ENCODE measurements at regions not wholly inside any gene's neighbourhood (a gene's known extent, or its start where the extent isn't known, plus 50 kb on each side); places are given as distances from the start of the nearest gene placed in this dataset.

DNA sequence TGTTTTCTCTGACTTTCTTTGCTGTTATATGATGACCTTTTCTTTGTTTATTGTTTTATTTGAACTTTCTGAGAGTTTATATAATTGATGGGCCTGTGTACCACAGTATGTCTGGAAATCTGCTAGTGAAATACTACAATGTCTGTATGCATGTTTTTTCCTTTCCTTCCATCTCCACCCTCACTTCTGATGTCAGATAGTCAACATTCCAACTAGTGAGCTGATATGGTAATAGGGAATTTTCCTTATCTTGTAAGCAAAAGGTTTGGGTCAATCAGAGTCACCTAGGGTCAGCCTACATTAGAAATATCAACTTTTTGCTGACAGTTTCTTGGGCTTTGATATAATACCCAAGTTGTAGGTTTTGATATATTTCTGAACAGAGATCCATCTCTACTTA is 103.2 kb downstream of the MAT2B start:
- peaks cover 0 to 1% (median 0%) of the 10 kb centered on the region in 3 donors for H3K4me1 Mint-ChIP-seq
- H3K27ac Mint-ChIP-seq = no peak overlapping the region
- H3K4me3 Mint-ChIP-seq = no peak overlapping the region
- H3K9me3 Mint-ChIP-seq = peaks cover 0 to 1% (median 0%) of the 10 kb centered on the region in 3 donors
- H3K27me3 Mint-ChIP-seq = peaks cover 1% of the 10 kb centered on the region
- no peaks in the 10 kb centered on the region for H3K36me3 Mint-ChIP-seq

DNA sequence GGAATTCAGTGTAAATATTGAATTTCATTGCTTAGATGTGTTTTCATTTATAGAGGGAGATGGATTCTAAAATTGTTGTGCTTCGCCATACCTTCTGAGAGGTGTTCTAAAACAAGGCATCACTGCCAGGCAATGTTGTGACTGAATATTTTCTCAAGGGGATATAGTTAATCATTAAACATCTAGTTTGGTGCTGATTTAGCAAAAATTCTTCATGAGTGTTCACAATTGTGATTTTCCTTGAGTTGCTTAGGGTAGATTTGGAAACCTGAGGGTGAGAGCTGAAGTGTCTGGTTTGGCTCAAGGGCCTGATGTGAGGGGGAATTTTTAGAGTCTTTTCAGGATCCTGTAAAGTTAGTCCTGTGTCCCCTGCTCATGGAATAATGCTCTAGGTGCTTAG is 104.5 kb downstream of the MAT2B start:
- no peaks in the 10 kb centered on the region for H3K36me3 Mint-ChIP-seq
- no peak overlapping the region for H3K27ac Mint-ChIP-seq
- no peak overlapping the region for H3K4me3 Mint-ChIP-seq
- no peaks in the 10 kb centered on the region for H3K27me3 Mint-ChIP-seq
- H3K9me3 Mint-ChIP-seq = peaks cover 0 to 1% (median 0%) of the 10 kb centered on the region in 3 donors
- peaks cover 0 to 1% (median 0%) of the 10 kb centered on the region in 3 donors for H3K4me1 Mint-ChIP-seq

DNA sequence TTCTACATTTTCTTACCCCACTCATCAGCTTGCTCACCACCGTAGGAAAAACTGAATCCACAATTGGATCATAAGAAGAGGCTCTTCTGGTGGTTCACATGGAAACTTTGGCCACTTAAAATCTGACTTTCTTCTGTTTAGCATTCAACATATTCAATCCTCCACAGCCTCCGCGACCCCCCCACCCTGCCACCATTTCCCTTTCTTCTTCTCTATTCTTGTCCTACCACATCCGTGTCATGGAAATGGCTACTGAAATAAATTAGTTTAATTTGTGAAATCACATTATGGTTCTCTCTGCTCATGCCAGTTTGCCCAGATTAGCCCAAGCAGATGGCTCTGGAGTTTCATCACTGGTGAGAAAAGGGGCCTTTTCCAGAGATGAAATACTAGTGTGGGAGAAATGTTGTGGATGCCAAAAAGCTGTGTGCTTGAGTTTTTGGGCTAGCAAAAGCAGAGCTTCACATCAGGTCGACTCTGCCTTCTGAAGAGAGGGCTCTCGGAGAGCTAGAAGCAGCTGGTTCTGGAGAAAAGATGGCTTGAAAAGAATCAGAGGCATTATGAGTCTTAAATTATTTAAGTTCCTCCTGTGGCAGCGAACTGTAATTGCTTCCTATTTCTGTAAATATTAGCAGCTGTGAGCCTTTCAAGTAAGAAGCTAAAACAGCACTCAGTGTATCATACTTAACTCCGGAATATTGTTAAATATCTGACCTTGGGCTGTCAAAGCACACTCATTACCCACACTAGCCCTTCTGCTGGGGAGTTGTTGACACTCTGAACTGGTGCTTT is 107.1 kb downstream of the MAT2B start:
- Mint-ChIP-seq H3K4me3 (no peak overlapping the region), H3K27ac (peak overlapping the region in 1 of 3 donors; percentile 5), H3K4me1 (peaks cover 0 to 1% (median 0%) of the 10 kb centered on the region in 3 donors), H3K27me3 (no peaks in the 10 kb centered on the region), H3K9me3 (peaks cover 0 to 1% (median 0%) of the 10 kb centered on the region in 3 donors), H3K36me3 (no peaks in the 10 kb centered on the region)

DNA sequence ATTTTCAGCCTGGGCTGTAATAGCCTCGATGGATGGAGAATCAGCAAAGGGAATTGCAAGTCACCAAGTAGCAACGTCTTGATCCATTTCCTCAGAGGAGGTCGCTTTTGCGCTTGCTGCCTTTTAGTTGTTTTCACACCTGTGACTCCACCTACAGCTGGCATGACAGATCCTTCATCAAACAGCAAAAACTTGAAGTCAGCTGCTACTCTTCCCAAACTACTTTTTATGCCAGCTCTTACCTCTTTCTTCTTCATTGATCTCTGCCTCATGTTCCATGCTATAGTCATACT is 107.7 kb downstream of the MAT2B start:
- no peaks in the 10 kb centered on the region for H3K36me3 Mint-ChIP-seq
- no peaks in the 10 kb centered on the region for H3K27me3 Mint-ChIP-seq
- peaks cover 0 to 1% (median 0%) of the 10 kb centered on the region in 3 donors for H3K9me3 Mint-ChIP-seq
- peaks cover 0 to 1% (median 0%) of the 10 kb centered on the region in 3 donors for H3K4me1 Mint-ChIP-seq
- H3K27ac Mint-ChIP-seq = no peak overlapping the region
- H3K4me3 Mint-ChIP-seq = no peak overlapping the region

DNA sequence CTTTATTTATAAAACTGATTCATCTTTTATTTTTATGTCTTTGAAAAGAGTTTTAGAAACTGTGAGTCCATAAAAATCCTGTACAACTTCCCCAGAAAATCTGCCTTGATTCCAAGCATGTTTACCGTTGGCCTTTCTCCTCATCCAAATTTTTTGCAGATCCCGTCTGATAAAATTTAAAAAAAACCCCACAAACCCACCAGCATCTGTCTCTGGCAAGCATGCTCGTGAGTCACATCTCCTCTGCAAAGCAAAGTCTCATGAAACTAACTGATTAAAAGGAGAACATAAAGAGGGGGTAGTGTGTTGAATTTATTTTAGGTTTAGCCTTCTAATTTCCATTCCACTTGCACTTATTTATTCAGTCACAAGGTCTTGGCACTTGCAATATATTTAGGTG is 109.4 kb downstream of the MAT2B start:
- no peaks in the 10 kb centered on the region for H3K9me3 Mint-ChIP-seq
- peaks cover 0 to 1% (median 0%) of the 10 kb centered on the region in 3 donors for H3K4me1 Mint-ChIP-seq
- H3K27me3 Mint-ChIP-seq = peaks cover under 1% of the 10 kb centered on the region
- no peak overlapping the region for H3K4me3 Mint-ChIP-seq
- no peaks in the 10 kb centered on the region for H3K36me3 Mint-ChIP-seq
- H3K27ac Mint-ChIP-seq = no peak overlapping the region

DNA sequence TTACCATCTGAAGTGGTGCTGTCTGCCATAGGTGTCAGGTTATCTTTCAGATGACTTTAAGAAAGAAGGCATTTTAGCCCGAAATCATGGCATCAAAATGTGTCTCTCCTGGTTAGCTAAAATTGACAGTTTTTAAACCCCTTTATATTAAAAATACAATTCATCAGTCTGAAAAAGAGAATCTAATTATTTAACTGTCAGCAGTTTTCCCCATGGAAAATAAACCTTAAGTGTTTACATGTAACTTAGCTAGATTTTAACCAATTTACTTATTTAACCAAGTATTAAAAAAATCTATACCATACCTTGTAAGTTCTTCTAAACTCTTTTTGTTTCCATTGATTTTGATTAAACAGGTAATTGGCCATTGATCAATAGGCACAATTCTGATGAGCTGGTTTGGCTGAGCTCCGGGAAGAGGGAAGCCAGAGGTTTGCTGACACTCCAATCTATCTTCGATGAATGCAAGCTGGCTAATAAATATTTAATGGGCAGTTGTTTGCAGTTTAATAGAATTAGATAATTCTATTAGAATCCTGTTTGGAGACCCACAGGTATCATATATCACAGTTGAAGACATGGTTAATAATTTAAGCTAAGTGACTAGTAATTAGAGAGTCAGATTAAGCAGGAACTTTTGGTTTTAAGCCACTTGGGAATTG is 114.0 kb downstream of the MAT2B start:
- Mint-ChIP-seq H3K27me3 (peaks cover 1% of the 10 kb centered on the region), H3K9me3 (no peaks in the 10 kb centered on the region), H3K4me3 (no peak overlapping the region), H3K4me1 (no peaks in the 10 kb centered on the region), H3K27ac (no peak overlapping the region), H3K36me3 (no peaks in the 10 kb centered on the region)

DNA sequence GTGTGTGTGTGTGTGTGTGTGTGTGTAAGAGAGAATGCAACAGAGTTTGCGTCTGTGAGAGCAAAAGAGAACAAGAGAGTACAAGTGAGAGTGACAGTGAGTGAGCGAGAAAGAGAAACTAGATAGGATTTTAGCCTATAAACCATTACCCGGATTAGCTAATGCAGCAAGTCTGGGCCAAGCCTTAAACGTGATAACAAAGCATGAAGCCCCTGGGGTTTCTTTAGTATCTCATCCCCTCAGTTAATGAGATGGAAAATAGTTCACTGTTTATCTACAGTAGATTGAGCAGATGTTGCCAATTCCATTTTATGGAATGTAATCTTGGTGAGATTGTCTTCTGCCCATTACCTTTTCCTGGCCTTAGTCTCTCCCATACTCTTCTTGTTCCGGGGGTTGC is 114.5 kb downstream of the MAT2B start:
- H3K4me1 Mint-ChIP-seq = no peaks in the 10 kb centered on the region
- H3K36me3 Mint-ChIP-seq = no peaks in the 10 kb centered on the region
- no peak overlapping the region for H3K27ac Mint-ChIP-seq
- H3K27me3 Mint-ChIP-seq = peaks cover 1% of the 10 kb centered on the region
- no peaks in the 10 kb centered on the region for H3K9me3 Mint-ChIP-seq
- no peak overlapping the region for H3K4me3 Mint-ChIP-seq

DNA sequence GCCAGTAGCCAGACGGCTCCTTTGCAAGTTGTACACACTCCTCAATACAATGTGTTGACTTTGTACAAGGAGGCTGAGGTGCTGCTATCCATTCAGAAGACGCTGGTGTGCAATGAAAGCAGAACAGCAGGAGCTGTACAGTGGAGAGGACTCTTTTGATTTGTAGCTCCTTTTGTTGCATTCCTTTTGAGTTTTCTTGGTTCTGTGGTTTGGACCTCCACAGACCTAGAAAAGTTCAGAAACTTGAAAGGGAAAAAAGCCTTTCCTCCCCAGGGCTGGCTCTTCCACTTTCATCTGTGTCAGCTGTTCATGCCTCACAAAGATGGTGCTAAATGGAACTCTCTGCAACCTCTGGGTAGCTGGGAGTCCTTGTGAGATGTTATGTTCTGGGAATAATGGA is 117.4 kb downstream of the MAT2B start:
- no peaks in the 10 kb centered on the region for H3K9me3 Mint-ChIP-seq
- no peak overlapping the region for H3K4me3 Mint-ChIP-seq
- H3K4me1 Mint-ChIP-seq = no peaks in the 10 kb centered on the region
- peaks cover 1% of the 10 kb centered on the region for H3K27me3 Mint-ChIP-seq
- H3K27ac Mint-ChIP-seq = no peak overlapping the region
- no peaks in the 10 kb centered on the region for H3K36me3 Mint-ChIP-seq

DNA sequence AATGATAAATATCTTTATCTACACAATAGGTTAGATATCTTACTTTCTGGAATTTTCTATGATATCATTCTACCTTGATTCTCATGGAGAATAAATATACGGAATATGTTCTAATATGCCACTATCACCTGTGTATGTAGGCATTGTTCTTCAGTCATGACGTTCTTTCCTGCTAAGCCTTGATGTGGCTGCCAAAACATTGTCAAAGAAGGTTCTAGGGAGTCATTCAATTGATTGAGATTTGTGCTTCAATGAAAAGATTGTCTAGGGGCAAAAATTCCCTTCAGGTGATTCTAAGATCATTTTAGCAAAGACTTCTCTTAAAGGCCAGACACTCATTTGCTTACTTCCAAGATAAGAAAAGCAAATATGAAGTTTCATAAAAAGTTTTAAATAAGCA is 118.1 kb downstream of the MAT2B start:
- Mint-ChIP-seq H3K4me3 (no peak overlapping the region), H3K27ac (no peak overlapping the region), H3K4me1 (no peaks in the 10 kb centered on the region), H3K9me3 (no peaks in the 10 kb centered on the region), H3K36me3 (no peaks in the 10 kb centered on the region), H3K27me3 (peaks cover 3% of the 10 kb centered on the region)

DNA sequence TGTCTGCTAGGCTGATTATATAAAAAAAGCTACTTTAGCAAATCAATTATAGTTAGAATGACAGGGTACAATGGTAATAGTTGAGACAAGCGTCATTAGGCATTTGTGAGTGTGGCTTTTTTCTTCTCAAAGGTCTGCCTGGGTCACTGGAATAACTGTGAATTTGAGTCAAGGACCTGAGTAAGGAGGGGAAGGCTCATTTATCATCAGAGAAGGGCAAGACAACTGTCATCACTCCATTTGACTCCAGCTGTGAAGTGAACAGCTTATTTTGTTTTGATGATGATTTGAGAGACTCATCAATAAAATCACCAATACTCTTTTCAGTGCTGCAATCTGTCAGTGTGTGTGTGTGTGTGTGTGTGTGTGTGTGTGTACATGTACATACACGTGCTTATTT is 118.6 kb downstream of the MAT2B start:
- Mint-ChIP-seq H3K27me3 (peaks cover 3% of the 10 kb centered on the region), H3K9me3 (no peaks in the 10 kb centered on the region), H3K36me3 (no peaks in the 10 kb centered on the region), H3K4me1 (no peaks in the 10 kb centered on the region), H3K4me3 (no peak overlapping the region), H3K27ac (no peak overlapping the region)

DNA sequence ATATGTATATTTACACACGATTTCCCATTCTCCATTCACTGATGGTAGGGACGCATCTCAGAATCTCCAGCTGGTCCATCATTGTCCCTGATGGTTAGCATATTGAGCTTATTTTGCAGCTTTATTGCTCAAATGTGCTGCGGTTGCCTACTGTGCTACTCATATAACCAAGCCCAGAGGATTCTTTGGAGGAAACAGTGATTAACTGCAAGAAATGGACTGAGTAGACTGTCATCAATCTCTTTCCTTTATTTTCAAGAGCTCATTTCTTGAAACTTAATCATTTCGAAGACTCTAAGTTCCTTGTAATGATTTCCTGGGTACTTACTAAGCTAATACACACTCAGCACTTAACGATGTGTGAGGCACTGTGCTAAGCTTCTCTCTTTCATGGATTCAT is 119.0 kb downstream of the MAT2B start:
- Mint-ChIP-seq H3K27me3 (peaks cover 3% of the 10 kb centered on the region), H3K4me3 (no peak overlapping the region), H3K36me3 (no peaks in the 10 kb centered on the region), H3K27ac (no peak overlapping the region), H3K9me3 (no peaks in the 10 kb centered on the region), H3K4me1 (no peaks in the 10 kb centered on the region)

DNA sequence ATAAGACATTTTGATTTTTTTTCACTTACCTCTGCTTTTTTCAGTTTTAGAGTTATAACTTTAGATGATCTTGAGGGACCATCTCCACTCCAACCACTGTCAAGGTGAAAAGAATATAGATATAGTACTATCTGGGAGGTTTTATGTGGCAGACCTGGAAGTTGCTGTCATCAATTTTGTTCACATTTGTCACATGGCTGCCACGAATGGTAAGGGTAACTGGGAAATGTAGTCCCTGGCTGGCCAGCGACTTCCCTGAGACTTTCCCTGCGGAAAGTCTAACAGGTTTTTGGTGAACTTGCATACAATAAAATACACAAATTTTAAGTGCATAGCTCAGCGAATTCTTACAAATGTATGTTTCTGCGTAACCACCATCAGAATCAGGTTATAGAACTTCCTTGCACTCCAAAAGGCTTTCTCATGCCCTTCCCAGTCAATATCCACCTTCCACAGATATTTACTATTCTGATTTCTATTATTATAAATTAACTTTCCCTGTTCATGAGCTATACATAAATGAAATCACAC is 121.5 kb downstream of the MAT2B start:
- Mint-ChIP-seq H3K4me3 (no peak overlapping the region), H3K9me3 (no peaks in the 10 kb centered on the region), H3K27me3 (peaks cover 2% of the 10 kb centered on the region), H3K4me1 (no peaks in the 10 kb centered on the region), H3K36me3 (no peaks in the 10 kb centered on the region), H3K27ac (no peak overlapping the region)

DNA sequence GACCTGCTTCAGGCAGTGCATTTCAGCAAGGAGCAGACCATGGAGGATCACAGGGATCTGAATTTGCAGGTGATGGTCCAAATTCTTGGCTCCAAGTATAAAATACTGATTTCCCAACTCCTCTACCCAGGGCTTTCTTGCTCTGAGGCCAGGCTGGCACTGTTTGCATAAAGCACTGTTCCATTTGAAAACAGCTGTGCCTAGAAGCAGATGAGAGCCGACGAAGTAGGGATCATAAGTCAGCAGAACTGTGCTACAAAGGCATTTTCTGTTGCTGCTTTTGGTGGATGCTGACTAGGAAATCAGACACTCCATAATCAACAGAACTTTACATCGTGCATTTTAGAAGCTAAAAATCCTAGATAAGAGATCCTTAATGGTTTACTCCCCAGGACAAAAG is 126.4 kb downstream of the MAT2B start:
- no peaks in the 10 kb centered on the region for H3K36me3 Mint-ChIP-seq
- no peaks in the 10 kb centered on the region for H3K9me3 Mint-ChIP-seq
- H3K27me3 Mint-ChIP-seq = peaks cover 10% of the 10 kb centered on the region
- no peaks in the 10 kb centered on the region for H3K4me1 Mint-ChIP-seq
- no peak overlapping the region for H3K27ac Mint-ChIP-seq
- H3K4me3 Mint-ChIP-seq = no peak overlapping the region

DNA sequence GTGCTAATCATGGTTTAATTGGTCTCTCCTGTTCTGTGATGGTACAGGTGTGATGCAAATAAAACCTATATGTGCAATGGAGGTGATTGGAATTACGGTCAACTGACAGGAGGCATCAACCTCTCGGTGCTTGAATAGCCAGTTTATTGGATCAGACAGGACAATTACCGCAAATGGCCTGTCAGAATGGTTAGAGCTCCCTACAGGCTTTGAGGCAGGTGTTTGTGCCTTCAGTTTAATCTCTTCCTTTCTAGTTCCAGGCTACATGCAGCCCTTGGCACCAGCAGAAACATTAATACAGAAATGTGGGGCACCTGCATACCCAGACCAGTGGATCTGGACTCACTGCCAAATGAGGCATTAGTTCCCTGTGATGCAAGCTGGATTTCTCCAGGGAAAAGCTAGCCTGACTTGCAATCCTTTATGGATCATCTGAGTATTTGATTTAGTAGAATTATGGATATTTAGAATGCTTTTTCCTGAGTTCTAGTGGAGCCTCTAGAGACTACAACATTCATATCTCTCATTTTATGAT is 128.6 kb downstream of the MAT2B start:
- Mint-ChIP-seq H3K27ac (no peak overlapping the region), H3K4me1 (no peaks in the 10 kb centered on the region), H3K36me3 (no peaks in the 10 kb centered on the region), H3K27me3 (peaks cover 9% of the 10 kb centered on the region), H3K4me3 (no peak overlapping the region), H3K9me3 (no peaks in the 10 kb centered on the region)

DNA sequence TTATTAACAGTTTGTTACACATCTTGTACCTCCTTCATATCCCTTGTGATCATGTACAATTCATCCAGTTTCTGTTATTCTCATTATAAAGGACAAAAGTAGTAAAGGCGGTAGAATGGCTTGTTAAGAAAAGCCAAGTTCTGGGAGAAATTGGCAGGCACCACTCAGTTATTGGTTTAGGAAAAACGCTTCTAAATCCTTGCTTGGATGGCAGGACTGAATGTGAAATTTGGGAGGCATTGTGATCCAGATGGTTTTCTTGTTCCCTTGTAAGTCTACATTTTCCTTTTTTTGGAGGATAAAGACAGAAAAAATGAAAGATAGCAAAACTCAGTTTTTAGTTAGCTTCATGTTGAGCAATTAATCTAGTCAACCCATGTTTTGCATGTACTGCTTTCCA is 130.2 kb downstream of the MAT2B start:
- H3K36me3 Mint-ChIP-seq = no peaks in the 10 kb centered on the region
- no peaks in the 10 kb centered on the region for H3K4me1 Mint-ChIP-seq
- no peak overlapping the region for H3K4me3 Mint-ChIP-seq
- peaks cover 9% of the 10 kb centered on the region for H3K27me3 Mint-ChIP-seq
- no peaks in the 10 kb centered on the region for H3K9me3 Mint-ChIP-seq
- H3K27ac Mint-ChIP-seq = no peak overlapping the region

DNA sequence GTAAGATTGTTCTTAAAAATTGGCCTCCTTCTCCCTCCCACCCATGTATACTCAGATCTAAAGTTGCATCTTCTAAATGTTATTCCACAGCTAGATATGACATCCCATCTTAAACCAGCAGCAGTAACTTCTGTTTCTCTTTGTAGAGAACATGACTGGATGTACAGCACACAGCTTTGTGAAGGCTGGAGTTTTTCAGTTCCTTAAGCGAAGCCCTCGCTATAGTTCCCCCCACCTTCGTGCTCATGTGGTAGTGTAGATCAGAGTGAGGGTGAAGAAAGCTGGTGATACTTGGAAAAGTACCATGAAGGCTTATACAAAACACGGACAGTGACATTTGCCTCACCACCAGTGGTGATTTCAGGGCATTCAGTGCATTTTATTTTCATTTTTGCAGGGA is 137.5 kb downstream of the MAT2B start:
- peaks cover 2% of the 10 kb centered on the region for H3K27me3 Mint-ChIP-seq
- no peak overlapping the region for H3K27ac Mint-ChIP-seq
- H3K9me3 Mint-ChIP-seq = peaks cover 0 to 2% (median 0%) of the 10 kb centered on the region in 3 donors
- no peaks in the 10 kb centered on the region for H3K36me3 Mint-ChIP-seq
- peaks cover 0 to 2% (median 0%) of the 10 kb centered on the region in 3 donors for H3K4me1 Mint-ChIP-seq
- no peak overlapping the region for H3K4me3 Mint-ChIP-seq

Measured in IgD-negative memory B cell (primary cell).